ENCODE measurements at regions not wholly inside any gene's neighbourhood (a gene's known extent, or its start where the extent isn't known, plus 50 kb on each side); places are given as distances from the start of the nearest gene placed in this dataset.

GRCh38 chr15:35867356-35867755 is 321.4 kb upstream of the DPH6 start:
- in situ Hi-C loops (cut with MboI; ENCODE audit: low sequenced_read_pairs) (no loop called here), intact Hi-C loops (cut with micrococcal nuclease) (no loop called here), dilution Hi-C loops (cut with HindIII; ENCODE audit: low sequenced_read_pairs, unreplicated experiment) (no loop called here)
- Histone ChIP-seq H3K18ac (ENCODE audit: low read depth, low read length) (no peak overlapping the region), H4K20me1 (ENCODE audit: insufficient read depth, low read length) (no peaks in the 10 kb centered on the region), H2BK20ac (ENCODE audit: low read depth, low read length) (no peak overlapping the region), H3K9ac (ENCODE audit: low read depth, low read length) (no peak overlapping the region), H2BK15ac (ENCODE audit: low read depth, low read length) (no peak overlapping the region), H3K4me1 (ENCODE audit: control insufficient read depth, insufficient read depth, low read length) (no peaks in the 10 kb centered on the region), H3K9me3 (ENCODE audit: control insufficient read depth, insufficient read depth, low read length) (no peaks in the 10 kb centered on the region), H2BK5ac (ENCODE audit: low read depth, low read length, poor library complexity, severe bottlenecking) (no peak overlapping the region), H4K5ac (ENCODE audit: low read depth, low read length) (no peak overlapping the region), H3K36me3 (ENCODE audit: control insufficient read depth, insufficient read depth, low read length) (no peaks in the 10 kb centered on the region), H2AK5ac (ENCODE audit: low read depth, low read length) (no peak overlapping the region), H2BK120ac (ENCODE audit: low read depth, low read length) (no peak overlapping the region), H2AK9ac (replicated peaks; ENCODE audit: low read depth, low read length, poor library complexity) (no peak overlapping the region), H3K4me2 (ENCODE audit: low read depth, low read length) (no peak overlapping the region), H3K14ac (replicated peaks; ENCODE audit: low read depth, low read length) (no peak overlapping the region), H2AFZ (replicated peaks; ENCODE audit: low read length, poor library complexity) (no peak overlapping the region), H3K4ac (ENCODE audit: low read depth, low read length) (no peak overlapping the region), H3K79me1 (ENCODE audit: low read depth in 1 of 2, low read length in 2 of 2) (no peaks in the 10 kb centered on the region), H3K27ac (ENCODE audit: insufficient read depth, low read length) (no peak overlapping the region), H4K91ac (ENCODE audit: insufficient read depth, low read depth, low read length) (no peak overlapping the region), H3K4me3 (ENCODE audit: insufficient read depth, low read depth, low read length) (no peak overlapping the region), H4K8ac (ENCODE audit: low read depth in 2 of 2, low read length in 2 of 2) (no peak overlapping the region), H3K27me3 (ENCODE audit: control insufficient read depth, insufficient read depth, low read length) (no peaks in the 10 kb centered on the region), H3K9me1 (ENCODE audit: insufficient read depth, low read length) (no peaks in the 10 kb centered on the region), H3K23ac (ENCODE audit: low read depth, low read length) (no peak overlapping the region), H3K56ac (ENCODE audit: extremely low read depth, insufficient read depth, low read length) (no peak overlapping the region)
- POLR2A ChIA-PET (ENCODE audit: unreplicated experiment): no interaction called here
- ATAC-seq (ENCODE audit: low read depth) (no peak), DNase-seq (no peak)
- CTCF ChIA-PET: no interaction called here
- no TSS peak for BruUV-seq (replicated peaks)
- TF ChIP-seq MAZ (IDR thresholded peaks at IDR 0.05; ENCODE audit: borderline replicate concordance, low read depth, low read length): no peak
- TF ChIP-seq CTCF (conservative IDR thresholded peaks at IDR 0.05; ENCODE audit: low read depth, low read length): no peak
- TF ChIP-seq RCOR1 (IDR thresholded peaks at IDR 0.05; ENCODE audit: insufficient replicate concordance, low read length): no peak
- no peak for TF ChIP-seq SMC3 (IDR thresholded peaks at IDR 0.05; ENCODE audit: low read depth, low read length)
- no peak for TF ChIP-seq MAFK (IDR thresholded peaks at IDR 0.05; ENCODE audit: low read depth, low read length)
- 100% methylated on average over 1 of the region's 4 CpGs; no CpG with 5 or more reads in 1 of the 2 experiments for WGBS, 2 experiments (ENCODE audit: extremely low coverage in 2 of 2, insufficient read length in 1 of 2)

Data from IMR-90 (cell line).